ENCODE measurements at regions not wholly inside any gene's neighbourhood (a gene's known extent, or its start where the extent isn't known, plus 50 kb on each side); places are given as distances from the start of the nearest gene placed in this dataset.
A peak's percentile ranks its signal among the peaks of the same experiment; 100 is the strongest.
"Not testable (repeated sequence)": the region's sequence is repeated elsewhere in the genome, so short reads cannot be mapped to it uniquely, and the experiment has no call there.

DNA sequence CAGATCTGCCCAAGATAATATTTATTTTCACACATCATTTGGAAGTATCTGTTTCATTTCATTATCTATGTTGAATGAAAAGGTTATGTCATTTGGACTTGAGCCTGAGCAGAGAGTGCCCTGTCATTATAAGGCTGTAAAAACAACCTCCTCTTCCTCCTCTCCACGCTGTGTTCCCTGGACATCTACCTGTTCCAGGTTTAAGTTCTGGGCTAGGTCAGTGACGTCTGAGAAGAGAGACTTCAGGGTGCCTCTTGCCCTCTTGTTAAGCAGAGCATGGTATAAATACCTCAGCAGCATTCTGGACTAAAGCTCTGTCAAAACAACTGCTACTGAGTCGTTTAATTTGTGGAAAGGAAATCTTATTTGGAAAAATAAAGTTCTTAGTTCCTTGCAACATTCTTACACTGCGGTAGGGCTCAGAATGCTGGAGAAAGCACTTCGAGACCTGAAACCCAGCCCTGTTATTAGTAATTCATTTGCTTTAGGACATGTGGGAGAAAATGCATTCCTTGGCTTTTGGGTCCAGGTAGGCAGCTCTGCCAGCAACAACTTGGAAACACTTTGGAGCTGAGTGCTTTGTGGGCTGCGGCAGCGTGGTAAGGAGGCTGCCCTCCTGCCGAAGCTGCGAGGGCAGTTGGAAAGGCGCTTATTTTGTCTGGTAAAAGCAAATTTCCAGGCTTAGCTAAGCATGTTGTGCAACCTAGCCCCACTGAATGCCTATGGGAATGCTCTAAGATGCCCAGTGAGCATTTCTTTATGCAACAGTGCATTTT lies 91.8 kb upstream of the NEDD4L start:
- ATAC-seq, result no peak
- Histone ChIP-seq H3K4me3 (no peak overlapping the region), H3K27ac (no peak overlapping the region; a peak in 1 of 6 replicates), H3K4me2 (no peak overlapping the region), H3K9me3 (no peaks in the 10 kb centered on the region), H3K4me1 (no peaks in the 10 kb centered on the region)
- FAIRE-seq, result no peak
- ChIA-PET POLR2A (no interaction called here), CTCF (interaction anchor here (1.0 to 1.3 kb wide), 2 partner anchors 91 kb away, joined by 4 to 5 read pairs; partner anchors contain the start of gene NEDD4L)
- DNase-seq (ENCODE audit: low read depth in 1 of 2, low spot score in 1 of 2), result no peak
- WGBS (ENCODE audit: missing lambda C conversion rate), result 78% methylated on average over 10 of the region's 10 CpGs
- no peak for TF ChIP-seq HEYL (CRISPR knock-in tag; IDR thresholded peaks at IDR 0.05)

DNA sequence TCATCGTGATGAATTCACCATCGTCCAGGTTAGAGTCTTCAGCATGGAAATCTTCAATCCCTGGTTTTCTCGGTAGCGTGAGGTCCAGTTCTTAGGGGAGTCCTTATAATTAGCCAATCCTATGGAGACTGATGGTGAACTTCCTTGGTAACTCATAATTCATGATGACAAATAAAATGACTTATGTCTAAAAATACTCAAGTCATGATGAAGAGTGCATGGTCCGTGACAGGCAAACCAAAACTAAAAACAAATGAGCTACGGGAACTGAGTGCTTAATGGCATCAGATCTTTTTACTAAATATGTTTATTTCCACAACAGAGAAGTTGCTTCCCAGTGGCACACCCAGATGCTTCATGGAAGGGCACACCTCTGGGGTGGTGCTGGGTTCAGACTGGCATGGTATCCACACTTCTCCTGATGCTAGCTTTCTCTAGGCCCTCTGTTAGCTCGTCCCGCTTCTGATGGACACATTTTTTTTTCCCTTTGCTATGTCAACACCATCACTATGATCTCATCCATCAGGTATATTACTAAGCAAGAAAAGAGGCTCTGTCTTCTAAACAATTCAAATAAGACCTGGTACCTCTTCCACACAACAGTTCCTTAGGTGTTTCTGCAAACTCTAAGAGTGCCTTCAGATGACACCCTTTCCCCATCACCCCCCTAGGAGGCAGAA lies 92.8 kb upstream of the NEDD4L start:
- ChIA-PET POLR2A (no interaction called here), CTCF (interaction anchor here (1.3 to 1.4 kb wide), 2 partner anchors 8 to 92 kb away, joined by 4 read pairs; partner anchors contain the start of gene NEDD4L)
- TF ChIP-seq HEYL (CRISPR knock-in tag; IDR thresholded peaks at IDR 0.05), result no peak
- TF ChIP-seq, protein P1, sequence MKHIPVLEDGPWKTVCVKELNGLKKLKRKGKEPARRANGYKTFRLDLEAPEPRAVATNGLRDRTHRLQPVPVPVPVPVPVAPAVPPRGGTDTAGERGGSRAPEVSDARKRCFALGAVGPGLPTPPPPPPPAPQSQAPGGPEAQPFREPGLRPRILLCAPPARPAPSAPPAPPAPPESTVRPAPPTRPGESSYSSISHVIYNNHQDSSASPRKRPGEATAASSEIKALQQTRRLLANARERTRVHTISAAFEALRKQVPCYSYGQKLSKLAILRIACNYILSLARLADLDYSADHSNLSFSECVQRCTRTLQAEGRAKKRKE (CRISPR knock-in tag; IDR thresholded peaks at IDR 0.05; ENCODE audit: low read depth), result no peak
- TF ChIP-seq CEBPB (IDR thresholded peaks at IDR 0.05), result no peak
- no peak for TF ChIP-seq RNF2 (IDR thresholded peaks at IDR 0.05; ENCODE audit: borderline replicate concordance, low read depth)
- no peak for TF ChIP-seq TFCP2L1 (CRISPR knock-in tag; IDR thresholded peaks at IDR 0.05)
- TF ChIP-seq FOXS1 (CRISPR knock-in tag; IDR thresholded peaks at IDR 0.05), result no peak
- FAIRE-seq (no peak), ATAC-seq (no peak), DNase-seq (ENCODE audit: low read depth in 1 of 2, low spot score in 1 of 2) (no peak)
- 90% methylated on average over 8 of the region's 8 CpGs for WGBS (ENCODE audit: missing lambda C conversion rate)
- Histone ChIP-seq H3K9me3 (no peaks in the 10 kb centered on the region), H3K4me3 (no peak overlapping the region), H3K4me1 (no peaks in the 10 kb centered on the region), H3K4me2 (no peak overlapping the region), H3K27ac (no peak overlapping the region)

DNA sequence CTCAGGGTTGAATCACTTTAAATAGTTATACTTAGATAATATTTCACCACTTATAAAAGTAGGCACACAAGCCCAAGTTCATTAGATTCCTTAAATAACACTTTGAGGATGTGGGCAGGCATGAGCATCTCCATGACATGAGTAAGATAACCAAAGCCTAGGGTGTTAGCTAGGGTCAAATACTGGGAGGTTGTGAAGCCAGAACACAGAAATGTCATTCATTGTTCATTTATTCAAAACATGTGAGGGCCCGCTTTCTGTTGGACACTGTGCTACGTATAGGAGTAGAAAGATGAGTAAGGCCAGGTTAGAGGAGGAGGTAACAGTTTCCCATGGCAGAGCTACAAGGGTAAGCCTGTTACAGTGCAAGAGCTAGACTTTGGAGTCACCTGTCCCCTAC lies 93.5 kb upstream of the NEDD4L start:
- Histone ChIP-seq H3K9me3 (no peaks in the 10 kb centered on the region), H3K27ac (no peak overlapping the region), H3K4me3 (no peak overlapping the region), H3K4me1 (no peaks in the 10 kb centered on the region), H3K4me2 (no peak overlapping the region)
- TF ChIP-seq KDM1A (IDR thresholded peaks at IDR 0.05; ENCODE audit: low read depth) (no peak), HEYL (CRISPR knock-in tag; IDR thresholded peaks at IDR 0.05) (no peak)
- DNase-seq (ENCODE audit: low read depth in 1 of 2, low spot score in 1 of 2) (no peak), ATAC-seq (no peak), FAIRE-seq (no peak)
- ChIA-PET POLR2A (no interaction called here), CTCF (interaction anchor here (1.4 kb wide), 1 partner anchor 8 kb away, joined by 4 read pairs; no protein-coding TSS in a partner anchor)
- 91% methylated on average over 2 of the region's 2 CpGs for WGBS (ENCODE audit: missing lambda C conversion rate)

DNA sequence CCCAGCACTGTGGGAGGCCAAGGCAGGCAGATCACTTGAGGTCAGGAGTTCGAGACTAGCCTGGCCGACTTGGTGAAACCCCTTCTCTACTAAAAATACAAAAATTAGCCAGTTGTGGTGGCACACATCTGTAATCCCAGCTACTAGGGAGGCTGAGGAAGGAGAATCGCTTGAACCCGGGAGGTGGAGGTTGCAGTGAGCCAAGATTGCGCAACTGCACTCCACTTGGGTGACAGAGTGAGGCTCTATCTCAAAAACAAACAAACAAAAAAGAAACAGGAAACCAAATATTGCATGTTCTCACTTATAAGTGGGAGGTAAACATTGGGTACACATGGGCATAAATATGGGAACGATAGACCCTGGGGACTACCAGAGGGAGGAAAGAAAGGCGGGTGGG lies 94.7 kb upstream of the NEDD4L start:
- POLR2A ChIA-PET; CTCF ChIA-PET; H3K9me3 ChIP-seq; FAIRE-seq; H3K27ac ChIP-seq; ATAC-seq; H3K4me2 ChIP-seq; DNase-seq (ENCODE audit: low read depth in 1 of 2, low spot score in 1 of 2); H3K4me3 ChIP-seq; H3K4me1 ChIP-seq: not testable (repeated sequence)
- 79% methylated on average over 7 of the region's 7 CpGs for WGBS (ENCODE audit: missing lambda C conversion rate)
- TF ChIP-seq CEBPB (IDR thresholded peaks at IDR 0.05), result peak; percentile 18 to 70; a peak in 2 of 4 replicates

DNA sequence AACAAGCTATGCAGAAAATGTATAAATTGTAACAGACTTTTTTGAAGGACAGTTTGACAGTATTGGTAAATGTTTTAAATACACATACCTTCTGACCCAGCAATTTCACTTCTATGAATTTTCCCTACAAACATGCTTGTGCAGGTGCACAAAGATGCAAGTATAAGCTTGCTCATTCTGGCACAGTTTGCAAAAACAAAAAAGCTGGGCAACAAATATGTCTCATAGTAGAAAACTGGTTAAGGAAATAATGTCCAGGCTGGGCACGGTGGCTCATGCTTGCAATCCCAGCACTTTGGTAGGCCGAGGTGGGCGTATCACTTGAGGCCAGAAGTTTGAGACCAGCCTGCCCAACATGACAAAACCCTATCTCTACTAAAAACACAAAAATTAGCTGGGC lies 96.9 kb upstream of the NEDD4L start:
- POLR2A ChIA-PET, result no interaction called here

More for the DNA sequence above, 96.9 kb upstream of the NEDD4L start:
- ATAC-seq (no peak), DNase-seq (ENCODE audit: low read depth in 1 of 2, low spot score in 1 of 2) (no peak), FAIRE-seq (no peak)
- Histone ChIP-seq H3K4me1 (no peaks in the 10 kb centered on the region), H3K27ac (no peak overlapping the region), H3K4me3 (no peak overlapping the region), H3K9me3 (no peaks in the 10 kb centered on the region), H3K4me2 (no peak overlapping the region)
- WGBS (ENCODE audit: missing lambda C conversion rate), result 80% methylated on average over 3 of the region's 3 CpGs
- CTCF ChIA-PET, result interaction anchor here (1.2 kb wide), 1 partner anchor 10 kb away, joined by 3 read pairs; no protein-coding TSS in a partner anchor
- TF ChIP-seq, protein P2, sequence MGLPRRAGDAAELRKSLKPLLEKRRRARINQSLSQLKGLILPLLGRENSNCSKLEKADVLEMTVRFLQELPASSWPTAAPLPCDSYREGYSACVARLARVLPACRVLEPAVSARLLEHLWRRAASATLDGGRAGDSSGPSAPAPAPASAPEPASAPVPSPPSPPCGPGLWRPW (IDR thresholded peaks at IDR 0.05), result no peak
- TF ChIP-seq, protein P3, sequence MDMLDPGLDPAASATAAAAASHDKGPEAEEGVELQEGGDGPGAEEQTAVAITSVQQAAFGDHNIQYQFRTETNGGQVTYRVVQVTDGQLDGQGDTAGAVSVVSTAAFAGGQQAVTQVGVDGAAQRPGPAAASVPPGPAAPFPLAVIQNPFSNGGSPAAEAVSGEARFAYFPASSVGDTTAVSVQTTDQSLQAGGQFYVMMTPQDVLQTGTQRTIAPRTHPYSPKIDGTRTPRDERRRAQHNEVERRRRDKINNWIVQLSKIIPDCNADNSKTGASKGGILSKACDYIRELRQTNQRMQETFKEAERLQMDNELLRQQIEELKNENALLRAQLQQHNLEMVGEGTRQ (IDR thresholded peaks at IDR 0.05), result no peak
- no peak for TF ChIP-seq MAZ (IDR thresholded peaks at IDR 0.05; ENCODE audit: borderline replicate concordance, low read depth, low read length)
- TF ChIP-seq JUN (IDR thresholded peaks at IDR 0.05), result no peak
- no peak for TF ChIP-seq RNF2 (IDR thresholded peaks at IDR 0.05; ENCODE audit: borderline replicate concordance, low read depth)
- no peak for TF ChIP-seq SMC3 (IDR thresholded peaks at IDR 0.05)
- TF ChIP-seq HDAC2 (IDR thresholded peaks at IDR 0.05), result no peak
- TF ChIP-seq POLR2A (IDR thresholded peaks at IDR 0.05; ENCODE audit: low read length), result no peak
- TF ChIP-seq, protein P4, sequence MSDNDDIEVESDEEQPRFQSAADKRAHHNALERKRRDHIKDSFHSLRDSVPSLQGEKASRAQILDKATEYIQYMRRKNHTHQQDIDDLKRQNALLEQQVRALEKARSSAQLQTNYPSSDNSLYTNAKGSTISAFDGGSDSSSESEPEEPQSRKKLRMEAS (IDR thresholded peaks at IDR 0.05), result no peak
- no peak for TF ChIP-seq SREBF2 (IDR thresholded peaks at IDR 0.05)
- TF ChIP-seq FOSL2 (IDR thresholded peaks at IDR 0.05), result no peak
- TF ChIP-seq FOSL2 (CRISPR knock-in tag; IDR thresholded peaks at IDR 0.05), result no peak

Data from A549 (cell line).